ENCODE measurements at regions not wholly inside any gene's neighbourhood (a gene's known extent, or its start where the extent isn't known, plus 50 kb on each side); places are given as distances from the start of the nearest gene placed in this dataset.
A peak's percentile ranks its signal among the peaks of the same experiment; 100 is the strongest.

DNA sequence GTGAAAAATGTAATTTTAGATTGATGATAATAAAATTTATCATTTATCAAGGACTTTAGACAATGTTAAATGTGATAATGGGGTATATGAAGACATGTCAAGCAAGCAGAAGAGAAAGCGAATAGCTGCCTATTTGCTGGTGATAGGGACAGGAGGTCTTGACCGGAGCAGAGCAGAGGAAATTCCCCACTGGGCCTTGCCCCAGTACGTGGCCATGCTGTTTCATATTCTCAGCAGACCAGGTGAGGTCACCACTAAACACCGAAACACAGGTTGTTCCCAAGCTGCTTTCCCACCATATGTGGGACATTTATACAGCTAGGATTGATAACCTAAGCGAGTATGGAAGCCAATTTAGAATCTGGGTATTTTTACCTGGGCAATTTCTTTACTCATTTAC is 1629.6 kb downstream of the FAM181B start:
- H3K4ac ChIP-seq (replicated peaks; ENCODE audit: insufficient read length, low read depth, low read length) = no peak overlapping the region
- FAIRE-seq (no peak), DNase-seq (ENCODE audit: low read depth in 1 of 2, low spot score in 2 of 2) (no peak)
- no peak overlapping the region for H2BK15ac ChIP-seq (ENCODE audit: low read length)
- no peak overlapping the region for H2BK120ac ChIP-seq (replicated peaks; ENCODE audit: low read depth, low read length)
- no peak overlapping the region for H4K8ac ChIP-seq (ENCODE audit: extremely low read depth, insufficient read depth, low read length)
- H3K9me3 ChIP-seq (ENCODE audit: insufficient read depth in 2 of 2, low read depth in 1 of 2, low read length in 1 of 2) = no peaks in the 10 kb centered on the region
- no peak overlapping the region for H3K27ac ChIP-seq (ENCODE audit: low read depth, low read length)
- H4K91ac ChIP-seq (replicated peaks; ENCODE audit: insufficient read length, low read length) = no peak overlapping the region
- H4K20me1 ChIP-seq (replicated peaks in 1 of 2; ENCODE audit: control insufficient read depth in 1 of 2, insufficient read depth in 2 of 2, low read length in 2 of 2) = no peaks in the 10 kb centered on the region
- H3K36me3 ChIP-seq (ENCODE audit: control insufficient read depth in 2 of 4, insufficient read depth in 4 of 4, low read length in 3 of 4) = no peaks in the 10 kb centered on the region
- ChIA-PET POLR2A (ENCODE audit: partially characterized antibody) (no interaction called here), CTCF (ENCODE audit: partially characterized antibody) (no interaction called here)
- no peak overlapping the region for H4K5ac ChIP-seq (ENCODE audit: insufficient read length, low read depth, low read length)
- TF ChIP-seq POU5F1 (IDR thresholded peaks at IDR 0.05; ENCODE audit: low read depth, low read length) (no peak), SRF (IDR thresholded peaks at IDR 0.05; ENCODE audit: low read depth, low read length) (no peak), CBX8 (IDR thresholded peaks at IDR 0.05; ENCODE audit: borderline replicate concordance, low read depth, low read length) (no peak), POLR2AphosphoS5 (IDR thresholded peaks at IDR 0.05; ENCODE audit: low read depth, low read length) (no peak), NRF1 (IDR thresholded peaks at IDR 0.05; ENCODE audit: low read depth, low read length) (no peak), HDAC6 (IDR thresholded peaks at IDR 0.05; ENCODE audit: low read depth, low read length) (no peak), RBBP5 (IDR thresholded peaks at IDR 0.05; ENCODE audit: borderline replicate concordance, low read depth, low read length) (no peak), EGR1 (IDR thresholded peaks at IDR 0.05; ENCODE audit: borderline replicate concordance, low read depth, low read length) (no peak), SIX5 (IDR thresholded peaks at IDR 0.05; ENCODE audit: low read depth, low read length) (no peak), MAFK (IDR thresholded peaks at IDR 0.05; ENCODE audit: low read depth, low read length) (no peak)
- TF ChIP-seq, protein P1, sequence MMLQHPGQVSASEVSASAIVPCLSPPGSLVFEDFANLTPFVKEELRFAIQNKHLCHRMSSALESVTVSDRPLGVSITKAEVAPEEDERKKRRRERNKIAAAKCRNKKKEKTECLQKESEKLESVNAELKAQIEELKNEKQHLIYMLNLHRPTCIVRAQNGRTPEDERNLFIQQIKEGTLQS (IDR thresholded peaks at IDR 0.05; ENCODE audit: insufficient read depth, low read depth, low read length) = no peak
- no peak overlapping the region for H3K56ac ChIP-seq (replicated peaks; ENCODE audit: insufficient read length, low read depth, low read length)
- no peaks in the 10 kb centered on the region for H3K79me2 ChIP-seq (ENCODE audit: control insufficient read depth in 1 of 2, insufficient read depth in 2 of 2, low read length in 2 of 2)
- no peaks in the 10 kb centered on the region for H3K79me1 ChIP-seq (ENCODE audit: low read depth, low read length)
- no peak overlapping the region for H2AFZ ChIP-seq (ENCODE audit: low read length)
- 85% methylated on average over 5 of the region's 5 CpGs; no CpG with 5 or more reads in 1 of the 2 experiments for WGBS, 2 experiments (ENCODE audit: extremely low coverage in 1 of 2, insufficient coverage in 1 of 2, insufficient read length in 1 of 2, insufficient replicate concordance in 2 of 2, low coverage in 1 of 2, low lambda C conversion rate in 2 of 2, missing lambda C conversion rate in 1 of 2)
- H3K14ac ChIP-seq (ENCODE audit: insufficient read length) = no peak overlapping the region
- no peak overlapping the region for H2BK12ac ChIP-seq (ENCODE audit: low read depth, low read length)
- no peak overlapping the region for H3K9ac ChIP-seq (replicated peaks in 1 of 4; ENCODE audit: extremely low read depth in 1 of 4, low read depth in 3 of 4, low read length in 3 of 4)
- H3K4me1 ChIP-seq (replicated peaks in 1 of 4; ENCODE audit: control insufficient read depth in 3 of 4, insufficient read depth in 4 of 4, low read length in 3 of 4) = peaks cover 0 to 3% (median 0%) of the 10 kb centered on the region in 4 experiments; a peak in 1 of 7 replicates
- H3K18ac ChIP-seq (ENCODE audit: extremely low read depth, low read length) = no peak overlapping the region
- H2BK20ac ChIP-seq (ENCODE audit: low read length) = no peak overlapping the region
- H2BK5ac ChIP-seq (ENCODE audit: low read depth, low read length) = no peak overlapping the region
- no peaks in the 10 kb centered on the region for H3K23me2 ChIP-seq (ENCODE audit: low read depth, low read length)
- H2AK5ac ChIP-seq (ENCODE audit: low read depth, low read length) = 0 out of 2 replicates have a peak overlapping the region, but pooled peaks have one; percentile 65
- H3K4me2 ChIP-seq (ENCODE audit: insufficient read depth in 1 of 2, low read depth in 2 of 2, low read length in 2 of 2) = no peak overlapping the region
- no peaks in the 10 kb centered on the region for H3K27me3 ChIP-seq (replicated peaks in 1 of 4; ENCODE audit: control insufficient read depth in 3 of 4, extremely low read depth in 1 of 4, insufficient read depth in 3 of 4, low read length in 3 of 4)
- H3K4me3 ChIP-seq (ENCODE audit: extremely low read depth in 1 of 4, insufficient read depth in 2 of 4, low read depth in 3 of 4, low read length in 4 of 4) = no peak overlapping the region
- no peak overlapping the region for H3K23ac ChIP-seq (ENCODE audit: insufficient read length)

Measured in H1 (cell line).